ENCODE measurements at regions not wholly inside any gene's neighbourhood (a gene's known extent, or its start where the extent isn't known, plus 50 kb on each side); places are given as distances from the start of the nearest gene placed in this dataset.

DNA sequence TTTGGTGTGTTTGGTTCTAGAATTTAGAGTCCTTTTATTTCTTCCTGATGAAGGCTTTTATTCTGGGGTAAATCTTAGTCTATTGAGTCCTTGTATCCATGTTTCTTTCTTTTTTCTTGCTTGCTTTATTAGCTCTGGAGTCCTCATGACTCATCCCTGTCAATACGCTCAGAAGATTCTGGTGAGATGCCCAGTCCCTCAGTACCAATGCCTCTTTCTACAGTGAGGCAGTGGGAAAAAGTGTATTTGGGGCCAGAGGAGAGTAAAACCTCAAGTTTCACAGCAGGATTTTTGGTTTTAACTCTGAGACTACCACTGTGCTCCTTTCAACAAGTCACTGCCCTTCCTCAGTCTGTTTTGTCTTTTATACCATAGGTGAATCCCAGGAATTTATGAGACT, 368.0 kb downstream of the GBA3 start:
- TF ChIP-seq, protein P1, sequence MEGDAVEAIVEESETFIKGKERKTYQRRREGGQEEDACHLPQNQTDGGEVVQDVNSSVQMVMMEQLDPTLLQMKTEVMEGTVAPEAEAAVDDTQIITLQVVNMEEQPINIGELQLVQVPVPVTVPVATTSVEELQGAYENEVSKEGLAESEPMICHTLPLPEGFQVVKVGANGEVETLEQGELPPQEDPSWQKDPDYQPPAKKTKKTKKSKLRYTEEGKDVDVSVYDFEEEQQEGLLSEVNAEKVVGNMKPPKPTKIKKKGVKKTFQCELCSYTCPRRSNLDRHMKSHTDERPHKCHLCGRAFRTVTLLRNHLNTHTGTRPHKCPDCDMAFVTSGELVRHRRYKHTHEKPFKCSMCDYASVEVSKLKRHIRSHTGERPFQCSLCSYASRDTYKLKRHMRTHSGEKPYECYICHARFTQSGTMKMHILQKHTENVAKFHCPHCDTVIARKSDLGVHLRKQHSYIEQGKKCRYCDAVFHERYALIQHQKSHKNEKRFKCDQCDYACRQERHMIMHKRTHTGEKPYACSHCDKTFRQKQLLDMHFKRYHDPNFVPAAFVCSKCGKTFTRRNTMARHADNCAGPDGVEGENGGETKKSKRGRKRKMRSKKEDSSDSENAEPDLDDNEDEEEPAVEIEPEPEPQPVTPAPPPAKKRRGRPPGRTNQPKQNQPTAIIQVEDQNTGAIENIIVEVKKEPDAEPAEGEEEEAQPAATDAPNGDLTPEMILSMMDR (IDR thresholded peaks at IDR 0.05) = no peak
- TF ChIP-seq POLR2AphosphoS5 (IDR thresholded peaks at IDR 0.05; ENCODE audit: low read depth, low read length) = no peak
